OCI-LY1 (cell line): ENCODE measurements at regions not wholly inside any gene's neighbourhood (a gene's known extent, or its start where the extent isn't known, plus 50 kb on each side); places are given as distances from the start of the nearest gene placed in this dataset.

Experiments used
- EZH2 ChIP-seq: fragments of 200-600 bp; sonication (generic), shearing (Covaris generic); IDR thresholded peaks from 2 replicates; pipeline ENCODE4 v1.8.0; 2017; ENCODE audit warnings: borderline replicate concordance, mixed run types, mild to moderate bottlenecking, antibody characterized with exemption, low read length, moderate library complexity, mixed read lengths
- TF ChIP-seq, protein P1 (sequence below): fragments of 200-600 bp; sonication (generic), shearing (Covaris generic); IDR thresholded peaks from 2 replicates; pipeline ENCODE4 v1.5.1; 2017; ENCODE audit warnings: mild to moderate bottlenecking, antibody characterized with exemption, low read length, moderate library complexity, mixed read lengths

DNA sequence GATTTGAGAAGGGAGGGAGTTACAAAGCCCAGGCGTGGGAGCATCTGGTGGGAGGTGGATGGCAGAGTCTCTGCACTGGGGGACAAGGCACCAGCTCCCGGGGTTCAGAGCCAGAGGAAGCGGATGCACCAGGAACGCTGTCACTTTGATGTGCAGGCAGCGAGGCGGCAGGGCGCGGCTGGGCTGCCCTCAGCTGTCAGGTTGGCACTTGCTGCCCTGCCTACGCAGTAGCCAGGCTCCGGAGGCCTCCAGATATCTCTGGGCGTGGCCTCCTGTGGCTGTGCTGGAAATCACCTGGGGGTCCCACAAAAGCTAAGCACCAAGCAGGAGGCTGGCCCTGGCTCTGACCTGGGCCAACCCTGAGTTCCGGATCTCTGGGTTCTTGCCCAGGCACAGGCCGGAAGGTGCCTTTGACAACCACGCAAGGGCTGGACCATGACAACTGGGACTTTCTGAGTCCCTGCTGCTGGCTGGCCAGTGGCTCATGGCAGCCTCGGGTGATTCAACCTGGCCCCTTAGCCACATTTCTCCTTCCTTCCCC lies 62.1 kb upstream of the MAP1LC3B2 start:
- TF ChIP-seq, protein P1, sequence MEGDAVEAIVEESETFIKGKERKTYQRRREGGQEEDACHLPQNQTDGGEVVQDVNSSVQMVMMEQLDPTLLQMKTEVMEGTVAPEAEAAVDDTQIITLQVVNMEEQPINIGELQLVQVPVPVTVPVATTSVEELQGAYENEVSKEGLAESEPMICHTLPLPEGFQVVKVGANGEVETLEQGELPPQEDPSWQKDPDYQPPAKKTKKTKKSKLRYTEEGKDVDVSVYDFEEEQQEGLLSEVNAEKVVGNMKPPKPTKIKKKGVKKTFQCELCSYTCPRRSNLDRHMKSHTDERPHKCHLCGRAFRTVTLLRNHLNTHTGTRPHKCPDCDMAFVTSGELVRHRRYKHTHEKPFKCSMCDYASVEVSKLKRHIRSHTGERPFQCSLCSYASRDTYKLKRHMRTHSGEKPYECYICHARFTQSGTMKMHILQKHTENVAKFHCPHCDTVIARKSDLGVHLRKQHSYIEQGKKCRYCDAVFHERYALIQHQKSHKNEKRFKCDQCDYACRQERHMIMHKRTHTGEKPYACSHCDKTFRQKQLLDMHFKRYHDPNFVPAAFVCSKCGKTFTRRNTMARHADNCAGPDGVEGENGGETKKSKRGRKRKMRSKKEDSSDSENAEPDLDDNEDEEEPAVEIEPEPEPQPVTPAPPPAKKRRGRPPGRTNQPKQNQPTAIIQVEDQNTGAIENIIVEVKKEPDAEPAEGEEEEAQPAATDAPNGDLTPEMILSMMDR: no peak
- TF ChIP-seq EZH2: no peak
